Activated CD4-positive, alpha-beta T cell treated with anti-CD3 and anti-CD28 coated beads for 36 hours (primary cell): ENCODE measurements at regions not wholly inside any gene's neighbourhood (a gene's known extent, or its start where the extent isn't known, plus 50 kb on each side); places are given as distances from the start of the nearest gene placed in this dataset.

ENCODE experiments used
- ATAC-seq: fragments of 200-7000 bp; cut with Tn5 transposase; one replicate; pipeline ENCODE4 v1.10.0; 2021; ENCODE audit warnings: mild to moderate bottlenecking, moderate library complexity
- CTCF ChIA-PET: fragments of 350-600 bp; sonication (Branson Sonifier 250); formaldehyde crosslinking; loops from one replicate; lab custom pipeline; 2021; ENCODE audit warnings: antibody characterized with exemption; lab: Charles Lee
- POLR2A ChIA-PET: fragments of 350-600 bp; sonication (Branson Sonifier 250); formaldehyde crosslinking; loops from one replicate; lab custom pipeline; 2021; ENCODE audit warnings: antibody characterized with exemption, inconsistent platforms; lab: Charles Lee
- DNase-seq: peaks from one replicate; pipeline ENCODE4 v3.0.0-alpha.2; 2020
- H3K27ac Mint-ChIP-seq: one replicate; pipeline ENCODE4 v1.8.0; 2021; ENCODE audit warnings: mixed read lengths
- H3K27me3 Mint-ChIP-seq: one replicate; pipeline ENCODE4 v1.8.0; 2021; ENCODE audit warnings: mixed read lengths
- H3K36me3 Mint-ChIP-seq: one replicate; pipeline ENCODE4 v1.8.0; 2021; ENCODE audit warnings: low read depth, mixed read lengths
- H3K4me1 Mint-ChIP-seq: one replicate; pipeline ENCODE4 v1.8.0; 2021; ENCODE audit warnings: mixed read lengths
- H3K4me3 Mint-ChIP-seq: one replicate; pipeline ENCODE4 v1.8.0; 2021; ENCODE audit warnings: mild to moderate bottlenecking, moderate library complexity, mixed read lengths
- H3K9me3 Mint-ChIP-seq: one replicate; pipeline ENCODE4 v1.8.0; 2021; ENCODE audit warnings: low read depth, mixed read lengths
- intact Hi-C, 2 experiments: fragments of 100-400 bp; cut with DNase I in 1 of 2; cut with micrococcal nuclease in 1 of 2; formaldehyde crosslinking; loops; one replicate each; pipeline versions ENCODE4 v1.14.2 to v1.15.1; 2022 to 2024; cut with DNase I, micrococcal nuclease

GRCh38 chr5:169411786-169412430, 111.0 kb upstream of the SLIT3 start:
- ATAC-seq (no peak), DNase-seq (no peak)
- intact Hi-C loops = no loop called here
- H3K9me3 Mint-ChIP-seq = no peaks in the 10 kb centered on the region
- H3K27me3 Mint-ChIP-seq = peaks cover 5% of the 10 kb centered on the region
- no peak overlapping the region for H3K27ac Mint-ChIP-seq
- no peak overlapping the region for H3K4me3 Mint-ChIP-seq
- ChIA-PET POLR2A (no interaction called here), CTCF (interaction anchor here (0.7 kb wide), 1 partner anchor 42 kb away, joined by 3 read pairs; no protein-coding TSS in a partner anchor)
- no peaks in the 10 kb centered on the region for H3K4me1 Mint-ChIP-seq
- no peaks in the 10 kb centered on the region for H3K36me3 Mint-ChIP-seq

- H3K9me3 Mint-ChIP-seq = no peaks in the 10 kb centered on the region
- H3K36me3 Mint-ChIP-seq = no peaks in the 10 kb centered on the region
- DNase-seq = no peak
- H3K4me1 Mint-ChIP-seq = no peaks in the 10 kb centered on the region
- H3K27ac Mint-ChIP-seq = no peak overlapping the region
- ChIA-PET POLR2A (interaction anchor here (0.5 kb wide), 1 partner anchor 11 kb away, joined by 3 read pairs; no protein-coding TSS in a partner anchor), CTCF (interaction anchor here (0.7 kb wide), 1 partner anchor 43 kb away, joined by 3 read pairs; no protein-coding TSS in a partner anchor)
- peaks cover 5% of the 10 kb centered on the region for H3K27me3 Mint-ChIP-seq
- ATAC-seq = no peak
- H3K4me3 Mint-ChIP-seq = no peak overlapping the region
- intact Hi-C loops = no loop called here
Measured at GRCh38 chr5:169410996-169411783, 110.3 kb upstream of the SLIT3 start.

GRCh38 chr5:169408731-169409130, 107.8 kb upstream of the SLIT3 start:
- Mint-ChIP-seq H3K27ac (no peak overlapping the region), H3K36me3 (no peaks in the 10 kb centered on the region), H3K4me1 (no peaks in the 10 kb centered on the region), H3K9me3 (no peaks in the 10 kb centered on the region), H3K4me3 (no peak overlapping the region), H3K27me3 (peaks cover 7% of the 10 kb centered on the region)
- POLR2A ChIA-PET = no interaction called here
- intact Hi-C loops = no loop called here
- ATAC-seq (no peak), DNase-seq (no peak)
- CTCF ChIA-PET = no interaction called here

- Mint-ChIP-seq H3K9me3 (no peaks in the 10 kb centered on the region), H3K4me1 (no peaks in the 10 kb centered on the region), H3K27me3 (peaks cover 7% of the 10 kb centered on the region)
Measured at GRCh38 chr5:169408171-169408570, 107.2 kb upstream of the SLIT3 start.

GRCh38 chr5:169404223-169404622, 103.3 kb upstream of the SLIT3 start:
- Mint-ChIP-seq H3K27ac (no peak overlapping the region), H3K27me3 (peaks cover 8% of the 10 kb centered on the region), H3K4me1 (no peaks in the 10 kb centered on the region), H3K9me3 (no peaks in the 10 kb centered on the region), H3K36me3 (no peaks in the 10 kb centered on the region), H3K4me3 (no peak overlapping the region)
- ChIA-PET POLR2A (no interaction called here), CTCF (no interaction called here)
- no peak for DNase-seq
- ATAC-seq = no peak
- intact Hi-C loops = no loop called here

More at GRCh38 chr5:169408171-169408570, 107.2 kb upstream of the SLIT3 start:
- intact Hi-C loops = no loop called here
- no peak for ATAC-seq
- H3K36me3 Mint-ChIP-seq = no peaks in the 10 kb centered on the region
- no peak overlapping the region for H3K27ac Mint-ChIP-seq
- no peak for DNase-seq
- CTCF ChIA-PET = interaction anchor here (0.6 kb wide), 1 partner anchor 211 kb away, joined by 3 read pairs; no protein-coding TSS in a partner anchor
- POLR2A ChIA-PET = no interaction called here
- no peak overlapping the region for H3K4me3 Mint-ChIP-seq

GRCh38 chr5:169398515-169398914, 97.6 kb upstream of the SLIT3 start:
- H3K36me3 Mint-ChIP-seq = no peaks in the 10 kb centered on the region
- H3K4me3 Mint-ChIP-seq = no peak overlapping the region
- POLR2A ChIA-PET = no interaction called here
- H3K4me1 Mint-ChIP-seq = no peaks in the 10 kb centered on the region
- no peak overlapping the region for H3K27ac Mint-ChIP-seq
- peaks cover 7% of the 10 kb centered on the region for H3K9me3 Mint-ChIP-seq
- H3K27me3 Mint-ChIP-seq = peaks cover 17% of the 10 kb centered on the region
- intact Hi-C loops = no loop called here
- CTCF ChIA-PET = no interaction called here
- no peak for DNase-seq
- ATAC-seq = no peak

GRCh38 chr5:169395136-169395535, 94.2 kb upstream of the SLIT3 start:
- peaks cover 7% of the 10 kb centered on the region for H3K9me3 Mint-ChIP-seq
- CTCF ChIA-PET = no interaction called here
- POLR2A ChIA-PET = no interaction called here

GRCh38 chr5:169394371-169394770, 93.4 kb upstream of the SLIT3 start:
- intact Hi-C loops = no loop called here
- DNase-seq (no peak), ATAC-seq (no peak)
- peaks cover 7% of the 10 kb centered on the region for H3K9me3 Mint-ChIP-seq
- H3K27me3 Mint-ChIP-seq = peaks cover 23% of the 10 kb centered on the region
- POLR2A ChIA-PET = no interaction called here
- H3K36me3 Mint-ChIP-seq = no peaks in the 10 kb centered on the region
- CTCF ChIA-PET = interaction anchor here (0.7 kb wide), 1 partner anchor 151 kb away, joined by 5 read pairs; no protein-coding TSS in a partner anchor
- H3K27ac Mint-ChIP-seq = no peak overlapping the region
- H3K4me1 Mint-ChIP-seq = no peaks in the 10 kb centered on the region
- H3K4me3 Mint-ChIP-seq = no peak overlapping the region

More at GRCh38 chr5:169395136-169395535, 94.2 kb upstream of the SLIT3 start:
- intact Hi-C loops = no loop called here
- H3K27ac Mint-ChIP-seq = no peak overlapping the region
- no peaks in the 10 kb centered on the region for H3K4me1 Mint-ChIP-seq
- DNase-seq (no peak), ATAC-seq (no peak)
- no peak overlapping the region for H3K4me3 Mint-ChIP-seq
- no peaks in the 10 kb centered on the region for H3K36me3 Mint-ChIP-seq
- peaks cover 25% of the 10 kb centered on the region for H3K27me3 Mint-ChIP-seq

- H3K4me3 Mint-ChIP-seq = no peak overlapping the region
- ChIA-PET POLR2A (no interaction called here), CTCF (interaction anchor here (0.7 kb wide), 1 partner anchor 152 kb away, joined by 5 read pairs; no protein-coding TSS in a partner anchor)
- no peak overlapping the region for H3K27ac Mint-ChIP-seq
- H3K9me3 Mint-ChIP-seq = peaks cover 7% of the 10 kb centered on the region
- no peaks in the 10 kb centered on the region for H3K36me3 Mint-ChIP-seq
- ATAC-seq = no peak
- peaks cover 23% of the 10 kb centered on the region for H3K27me3 Mint-ChIP-seq
- intact Hi-C loops = no loop called here
- H3K4me1 Mint-ChIP-seq = no peaks in the 10 kb centered on the region
- DNase-seq = no peak
Measured at GRCh38 chr5:169393907-169394306, 93.0 kb upstream of the SLIT3 start.

- H3K4me1 Mint-ChIP-seq = no peaks in the 10 kb centered on the region
- ChIA-PET CTCF (interaction anchor here (0.8 kb wide), 1 partner anchor 179 kb away, joined by 3 read pairs; no protein-coding TSS in a partner anchor), POLR2A (no interaction called here)
- H3K36me3 Mint-ChIP-seq = no peaks in the 10 kb centered on the region
- H3K9me3 Mint-ChIP-seq = no peaks in the 10 kb centered on the region
- peaks cover 16% of the 10 kb centered on the region for H3K27me3 Mint-ChIP-seq
- H3K27ac Mint-ChIP-seq = no peak overlapping the region
- no peak for ATAC-seq
- no peak for DNase-seq
- H3K4me3 Mint-ChIP-seq = no peak overlapping the region
- intact Hi-C loops = no loop called here
Measured at GRCh38 chr5:169390265-169390664, 89.3 kb upstream of the SLIT3 start.

GRCh38 chr5:169389318-169389717, 88.4 kb upstream of the SLIT3 start:
- DNase-seq = no peak
- ChIA-PET CTCF (interaction anchor here (0.8 kb wide), 2 partner anchors 180 to 1358 kb away, joined by 3 read pairs; no protein-coding TSS in a partner anchor), POLR2A (no interaction called here)
- Mint-ChIP-seq H3K27me3 (peaks cover 15% of the 10 kb centered on the region), H3K4me3 (no peak overlapping the region), H3K27ac (no peak overlapping the region), H3K36me3 (no peaks in the 10 kb centered on the region), H3K4me1 (no peaks in the 10 kb centered on the region), H3K9me3 (no peaks in the 10 kb centered on the region)
- intact Hi-C loops = no loop called here
- no peak for ATAC-seq
